Gastrocnemius medialis (tissue), 4 donors: ENCODE measurements at regions not wholly inside any gene's neighbourhood (a gene's known extent, or its start where the extent isn't known, plus 50 kb on each side); places are given as distances from the start of the nearest gene placed in this dataset.

Experiments used
- POLR2A ChIP-seq, 2 donors: fragments of 450-650 bp; IDR thresholded peaks; one replicate each; pipeline ENCODE4 v1.6.1; 2017; ENCODE audit warnings: antibody characterized with exemption in 2 of 2, mild to moderate bottlenecking in 2 of 2, moderate library complexity in 2 of 2
- TF ChIP-seq, protein P1 (sequence below), 5 experiments: fragments of 450-650 bp in 3 of 5; fragments of 200-600 bp in 2 of 5; sonication (generic) in 2 of 5; IDR thresholded peaks in 4 of 5; conservative IDR thresholded peaks in 1 of 5; 1 replicate in 4 of 5; 2 replicates in 1 of 5; pipeline ENCODE4 v1.5.1; 2016 to 2019; ENCODE audit warnings: antibody characterized with exemption in 5 of 5, mild to moderate bottlenecking in 3 of 5, moderate library complexity in 3 of 5

DNA sequence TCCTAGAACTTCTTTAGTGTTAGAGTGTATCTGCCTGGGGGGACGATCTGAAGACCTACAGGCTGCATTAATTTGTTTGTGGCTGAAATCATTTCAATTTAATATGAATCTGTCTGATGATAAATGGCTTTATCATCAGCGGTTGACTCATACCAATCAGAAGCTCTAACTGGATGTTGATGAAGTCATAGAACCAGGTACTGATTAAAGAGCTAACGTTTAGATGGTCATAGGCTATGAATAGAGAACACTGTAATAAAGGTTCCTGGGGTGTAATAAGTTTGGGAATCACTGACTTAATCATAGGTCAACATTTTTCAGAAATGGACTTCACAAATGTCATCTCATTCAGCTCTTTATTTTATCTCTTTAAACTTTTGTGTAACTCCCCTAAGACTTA, 329.9 kb downstream of the MSX2 start:
- no peak for TF ChIP-seq POLR2A (IDR thresholded peaks at IDR 0.05)
- TF ChIP-seq, protein P1, sequence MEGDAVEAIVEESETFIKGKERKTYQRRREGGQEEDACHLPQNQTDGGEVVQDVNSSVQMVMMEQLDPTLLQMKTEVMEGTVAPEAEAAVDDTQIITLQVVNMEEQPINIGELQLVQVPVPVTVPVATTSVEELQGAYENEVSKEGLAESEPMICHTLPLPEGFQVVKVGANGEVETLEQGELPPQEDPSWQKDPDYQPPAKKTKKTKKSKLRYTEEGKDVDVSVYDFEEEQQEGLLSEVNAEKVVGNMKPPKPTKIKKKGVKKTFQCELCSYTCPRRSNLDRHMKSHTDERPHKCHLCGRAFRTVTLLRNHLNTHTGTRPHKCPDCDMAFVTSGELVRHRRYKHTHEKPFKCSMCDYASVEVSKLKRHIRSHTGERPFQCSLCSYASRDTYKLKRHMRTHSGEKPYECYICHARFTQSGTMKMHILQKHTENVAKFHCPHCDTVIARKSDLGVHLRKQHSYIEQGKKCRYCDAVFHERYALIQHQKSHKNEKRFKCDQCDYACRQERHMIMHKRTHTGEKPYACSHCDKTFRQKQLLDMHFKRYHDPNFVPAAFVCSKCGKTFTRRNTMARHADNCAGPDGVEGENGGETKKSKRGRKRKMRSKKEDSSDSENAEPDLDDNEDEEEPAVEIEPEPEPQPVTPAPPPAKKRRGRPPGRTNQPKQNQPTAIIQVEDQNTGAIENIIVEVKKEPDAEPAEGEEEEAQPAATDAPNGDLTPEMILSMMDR (IDR thresholded peaks at IDR 0.05 in 4 of 5, conservative IDR thresholded peaks at IDR 0.05 in 1 of 5) = no peak
